ENCODE measurements at regions not wholly inside any gene's neighbourhood (a gene's known extent, or its start where the extent isn't known, plus 50 kb on each side); places are given as distances from the start of the nearest gene placed in this dataset.
A peak's percentile ranks its signal among the peaks of the same experiment; 100 is the strongest.
"Not testable (repeated sequence)": the region's sequence is repeated elsewhere in the genome, so short reads cannot be mapped to it uniquely, and the experiment has no call there.

DNA sequence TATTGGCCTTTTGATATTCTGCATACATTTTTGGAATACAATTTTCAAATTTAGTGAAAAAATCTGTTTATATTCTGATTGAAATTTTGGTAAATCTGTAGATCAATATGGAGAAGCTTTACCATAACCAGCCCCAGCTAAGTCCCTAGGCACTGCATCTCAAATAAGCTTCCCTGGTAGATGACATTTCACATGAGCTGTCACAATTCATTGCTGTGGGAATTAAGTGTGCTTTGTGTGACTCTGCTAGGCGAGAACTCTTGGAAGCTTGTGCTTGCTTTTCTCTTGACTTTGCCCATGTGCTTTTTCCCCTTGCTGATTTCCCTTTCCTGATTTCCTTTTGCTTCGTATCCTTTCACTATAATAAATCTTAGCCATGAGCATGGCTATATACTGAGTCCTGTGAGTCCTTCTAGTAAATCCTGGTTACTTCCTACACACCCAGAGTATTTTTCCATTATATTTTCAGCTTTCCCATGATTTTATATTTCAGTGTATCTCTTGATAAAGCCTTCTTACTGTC is 166.5 kb upstream of the MMS22L start:
- no peak for DNase-seq (ENCODE audit: extremely low read depth, low read depth, low spot score)

DNA sequence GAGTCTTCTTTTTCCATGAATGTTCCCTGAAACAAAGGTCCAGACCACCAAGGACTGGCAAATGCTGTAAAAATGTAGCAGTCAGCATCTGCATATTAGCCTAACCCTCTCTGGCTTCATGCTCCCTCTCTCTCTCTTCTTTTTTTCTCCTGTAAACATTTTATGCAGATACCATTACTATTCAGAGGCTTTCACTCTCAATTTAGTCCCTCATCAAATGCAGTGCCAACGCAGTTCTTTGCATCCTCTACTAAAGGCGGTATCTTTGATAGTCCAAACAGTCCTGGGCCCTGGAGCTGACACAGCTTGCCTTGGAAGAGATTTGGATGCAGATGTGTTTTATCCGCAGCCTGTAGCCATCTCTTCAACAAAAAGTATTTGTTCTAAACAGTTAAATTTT is 167.1 kb upstream of the MMS22L start:
- DNase-seq (ENCODE audit: extremely low read depth, low read depth, low spot score), result no peak

DNA sequence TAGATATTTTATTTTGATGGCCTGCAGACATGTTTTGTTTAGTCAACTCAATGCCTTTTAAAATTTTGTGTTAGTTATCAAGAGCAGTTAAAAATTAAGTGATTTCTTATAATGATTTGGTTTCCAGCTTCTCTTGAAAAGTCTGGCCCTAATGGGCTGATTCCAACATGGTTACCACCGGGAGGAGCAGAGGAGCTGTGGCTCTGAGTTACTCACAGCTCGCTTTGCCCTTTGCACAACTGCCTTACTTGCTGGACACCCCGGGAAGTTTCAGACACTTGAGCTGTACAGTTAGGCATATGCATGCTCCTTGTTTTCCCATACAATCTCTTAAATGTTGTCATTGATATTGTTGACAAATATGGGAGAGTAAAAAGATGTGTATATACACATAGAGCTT is 173.1 kb upstream of the MMS22L start:
- no peak for DNase-seq (ENCODE audit: extremely low read depth, low read depth, low spot score)

DNA sequence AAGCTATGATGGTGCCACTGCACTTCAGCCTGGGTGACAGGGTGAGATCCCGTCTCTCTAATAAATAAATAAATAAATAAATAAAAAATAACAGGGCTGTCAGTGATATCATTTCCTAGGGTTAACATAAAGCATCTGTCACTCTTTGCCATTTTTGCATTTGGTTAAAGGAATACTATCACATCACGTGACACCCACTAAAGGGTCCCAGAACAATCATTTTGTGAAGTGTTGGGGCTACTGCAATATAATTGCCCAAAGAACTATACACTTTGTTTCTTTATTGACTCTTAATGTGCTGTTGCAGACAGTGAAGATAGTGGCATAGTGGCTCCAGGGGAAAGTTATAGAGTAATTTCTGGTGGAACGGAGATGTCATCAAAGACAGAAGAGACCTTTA is 176.5 kb upstream of the MMS22L start:
- DNase-seq (ENCODE audit: extremely low read depth, low read depth, low spot score), result no peak

DNA sequence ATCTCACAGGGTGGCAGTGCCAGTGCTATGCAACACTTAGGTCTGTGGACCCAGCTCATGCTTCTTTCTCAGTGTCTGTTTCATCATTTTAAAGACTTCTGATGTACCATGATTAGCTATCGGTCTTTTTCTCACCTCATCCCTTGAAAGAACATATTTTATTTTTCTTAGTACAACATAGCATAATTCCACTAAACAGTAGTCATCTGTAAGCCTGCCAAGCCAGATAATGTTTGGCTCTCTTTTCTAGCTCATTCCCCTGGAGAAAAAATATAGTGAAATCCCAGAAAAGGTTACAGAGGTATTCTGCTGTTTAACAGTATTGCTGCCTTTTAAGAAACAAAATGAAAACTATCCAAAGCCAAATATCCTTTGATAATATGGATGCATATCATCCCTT is 177.0 kb upstream of the MMS22L start:
- DNase-seq (ENCODE audit: extremely low read depth, low read depth, low spot score), result no peak

DNA sequence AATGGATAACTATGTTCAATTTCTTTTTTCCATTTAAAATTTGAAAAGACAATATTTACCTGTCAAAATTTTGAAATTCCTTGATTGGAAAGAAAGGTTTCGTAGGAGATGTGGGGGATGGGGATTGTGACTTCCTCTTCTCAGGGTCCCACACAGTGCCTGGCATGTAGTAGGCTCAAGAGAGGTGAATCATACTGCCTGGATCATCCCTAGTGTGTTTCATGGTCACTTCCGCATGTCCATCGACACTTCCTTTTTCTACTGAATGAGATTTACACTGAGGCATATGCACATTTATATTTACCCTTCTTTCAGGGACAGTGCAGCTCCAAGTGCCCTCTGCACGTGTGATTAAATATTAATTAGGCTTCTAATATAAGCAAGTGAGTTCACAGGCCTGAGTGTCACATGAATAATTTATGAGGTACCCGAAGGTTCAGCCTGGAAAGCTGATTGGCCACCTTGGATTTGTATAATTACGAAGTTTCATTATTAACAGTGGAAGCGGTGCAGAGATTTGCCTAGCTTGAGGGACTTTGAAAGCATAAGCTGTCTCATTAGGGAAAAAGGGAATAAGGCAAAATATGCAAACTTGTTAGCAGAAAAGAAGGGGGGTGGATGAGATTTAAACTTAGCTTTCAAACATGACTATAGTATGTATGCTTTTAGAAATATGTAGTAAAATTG is 177.5 kb upstream of the MMS22L start:
- DNase-seq (ENCODE audit: extremely low read depth, low read depth, low spot score), result no peak

DNA sequence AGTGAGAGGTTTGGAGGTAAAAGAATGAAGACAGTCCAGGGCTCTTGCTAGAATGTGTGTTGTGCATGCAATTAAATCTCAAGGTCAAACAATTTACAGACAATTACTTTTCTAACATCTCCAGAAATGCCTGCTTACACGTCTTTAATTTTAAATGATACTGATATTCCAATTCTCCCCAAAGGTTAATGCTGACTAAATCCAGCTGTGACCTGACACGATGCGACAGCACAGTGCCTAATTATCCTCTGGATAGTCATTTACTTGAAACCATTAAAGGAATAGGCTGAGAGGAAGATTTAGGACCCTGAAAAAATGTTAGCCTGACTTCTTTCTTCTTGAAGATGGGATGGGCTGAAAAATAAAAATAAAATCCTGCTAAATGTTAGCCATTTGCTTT is 178.2 kb upstream of the MMS22L start:
- DNase-seq (ENCODE audit: extremely low read depth, low read depth, low spot score), result no peak

DNA sequence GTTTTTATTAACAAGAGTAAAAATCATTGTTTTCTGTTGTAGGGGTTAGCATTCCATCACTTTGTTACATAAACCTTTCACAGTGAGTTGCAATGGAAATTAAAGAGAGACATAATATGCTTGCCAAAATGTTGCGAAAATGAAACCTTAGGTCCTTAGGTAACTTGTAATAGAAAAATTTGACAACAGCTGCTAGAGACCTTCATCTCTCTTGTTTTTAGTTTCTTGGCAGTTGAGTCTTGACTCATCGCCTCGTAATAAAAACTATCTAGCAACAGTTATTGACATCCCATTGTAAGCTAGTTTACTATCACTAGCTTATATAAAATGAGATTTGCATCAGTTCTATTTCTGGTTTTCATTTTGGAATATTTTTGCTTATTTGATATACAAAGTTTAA is 179.0 kb upstream of the MMS22L start:
- DNase-seq (ENCODE audit: extremely low read depth, low read depth, low spot score), result no peak

DNA sequence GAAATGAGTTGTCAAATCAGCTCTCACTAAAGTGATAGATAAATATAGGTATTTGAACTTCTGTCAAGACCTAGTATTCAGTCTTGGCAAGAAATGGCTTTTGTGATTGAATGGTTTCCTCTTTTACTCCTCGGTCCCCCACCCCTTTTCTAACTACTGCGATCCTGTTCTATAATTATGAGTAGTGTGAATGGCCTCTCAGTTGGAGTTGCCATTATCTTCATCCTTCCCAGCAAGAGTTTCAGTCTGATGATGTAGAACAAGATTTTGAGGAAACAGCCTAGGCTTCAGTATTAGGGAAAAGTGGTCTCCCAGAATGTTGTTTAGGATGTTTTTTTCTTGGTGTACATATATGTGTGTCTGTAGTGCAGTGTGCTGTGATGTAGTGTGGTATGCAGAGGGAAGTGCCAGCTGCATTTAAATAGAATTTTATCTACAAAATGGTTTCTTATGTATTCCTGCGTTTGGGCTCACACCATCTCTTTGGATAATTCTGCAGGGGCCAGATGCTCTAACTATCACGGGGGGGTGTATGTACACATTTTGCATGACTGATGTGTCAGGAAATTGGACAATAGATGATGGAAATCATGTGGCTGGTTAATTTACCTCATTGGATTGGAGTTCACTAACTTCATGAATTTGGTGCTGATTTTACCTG is 180.1 kb upstream of the MMS22L start:
- DNase-seq (ENCODE audit: extremely low read depth, low read depth, low spot score), result no peak

DNA sequence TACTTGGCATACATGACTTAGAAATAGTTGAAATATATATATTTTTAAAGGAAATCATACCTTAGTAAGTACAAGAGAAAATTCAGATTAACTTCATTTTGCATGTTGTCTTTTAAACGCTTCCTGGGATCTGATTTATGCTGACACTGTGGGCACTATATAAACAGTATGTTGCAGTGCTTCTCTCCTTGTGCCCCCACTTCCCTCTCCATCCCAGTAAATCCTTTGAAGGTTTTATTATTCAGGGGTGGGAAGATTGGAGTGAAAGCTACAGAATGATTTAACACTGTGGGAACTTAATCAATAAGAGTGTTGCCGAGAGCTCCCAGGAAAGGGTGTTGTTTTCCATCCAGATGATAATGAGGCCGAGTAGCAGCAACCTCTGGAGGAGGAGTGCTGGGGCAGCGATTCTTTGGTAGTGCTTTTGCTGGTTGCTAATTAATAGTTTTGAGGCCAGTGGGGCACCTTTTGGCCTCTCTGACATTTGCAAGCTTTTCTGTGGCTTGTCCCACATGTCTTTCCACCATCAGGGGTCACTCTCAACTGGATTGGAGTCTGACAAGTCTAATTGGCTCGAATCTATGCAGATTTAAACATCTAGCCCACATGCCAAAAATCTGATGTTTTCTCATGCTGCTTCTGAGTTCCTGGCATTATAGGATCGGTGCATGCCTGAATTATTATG is 183.0 kb upstream of the MMS22L start:
- DNase-seq (ENCODE audit: extremely low read depth, low read depth, low spot score), result no peak

DNA sequence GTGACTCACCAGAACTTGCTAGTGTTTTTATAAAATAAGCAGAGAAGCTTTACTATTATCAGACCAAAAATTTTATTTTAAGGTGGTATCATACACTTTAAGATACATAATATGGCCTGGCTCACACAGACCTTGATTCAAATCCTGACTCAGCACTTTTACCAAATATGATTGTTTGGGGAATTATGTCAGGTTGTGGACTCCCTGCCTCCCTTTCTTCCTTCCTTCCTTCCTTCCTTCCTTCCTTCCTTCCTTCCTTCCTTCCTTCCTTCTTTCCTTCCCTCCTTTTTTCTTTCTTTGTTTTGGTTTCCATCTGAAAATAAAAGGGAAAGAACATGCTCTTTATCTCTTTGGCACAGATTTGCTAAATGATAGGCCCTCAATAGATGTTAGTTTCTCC is 186.0 kb upstream of the MMS22L start:
- DNase-seq (ENCODE audit: extremely low read depth, low read depth, low spot score), result no peak

DNA sequence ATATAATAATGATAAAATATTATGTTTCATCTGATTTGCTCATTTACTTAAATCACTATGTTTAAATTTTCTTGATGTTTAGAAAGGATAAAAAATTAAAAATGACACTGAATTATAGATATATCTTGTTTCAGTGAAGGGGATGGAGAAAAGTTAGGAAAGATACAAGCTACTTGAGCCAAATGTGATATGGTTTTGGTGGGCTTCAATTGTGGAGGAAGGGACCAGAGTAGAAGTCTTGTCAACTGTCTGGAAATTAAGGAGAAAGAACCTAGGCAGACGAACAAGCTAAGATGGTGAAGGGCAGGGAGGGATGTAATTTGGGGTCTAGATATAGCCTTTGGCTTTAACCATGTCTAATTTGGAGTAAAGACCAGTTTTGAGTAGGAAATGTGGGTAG is 186.4 kb upstream of the MMS22L start:
- no peak for DNase-seq (ENCODE audit: extremely low read depth, low read depth, low spot score)

DNA sequence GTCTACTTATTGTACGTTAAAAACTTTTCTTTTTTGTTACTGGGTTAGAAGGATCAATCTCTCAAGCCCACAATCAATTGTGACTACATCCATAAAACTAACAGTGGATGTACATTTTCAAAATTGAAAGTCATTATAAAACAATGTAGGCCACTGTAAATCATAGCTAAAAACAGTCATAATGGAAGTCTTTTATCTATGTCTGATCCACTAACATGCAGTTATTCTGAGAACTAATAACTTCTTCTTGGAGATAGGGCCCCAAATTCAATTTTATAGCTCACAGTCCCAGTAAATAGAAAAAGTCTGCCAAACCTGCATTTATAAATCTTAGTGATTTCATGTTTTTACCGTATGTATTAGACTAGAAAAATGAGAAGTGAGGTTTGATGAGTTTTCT is 187.3 kb upstream of the MMS22L start:
- no peak for DNase-seq (ENCODE audit: extremely low read depth, low read depth, low spot score)

DNA sequence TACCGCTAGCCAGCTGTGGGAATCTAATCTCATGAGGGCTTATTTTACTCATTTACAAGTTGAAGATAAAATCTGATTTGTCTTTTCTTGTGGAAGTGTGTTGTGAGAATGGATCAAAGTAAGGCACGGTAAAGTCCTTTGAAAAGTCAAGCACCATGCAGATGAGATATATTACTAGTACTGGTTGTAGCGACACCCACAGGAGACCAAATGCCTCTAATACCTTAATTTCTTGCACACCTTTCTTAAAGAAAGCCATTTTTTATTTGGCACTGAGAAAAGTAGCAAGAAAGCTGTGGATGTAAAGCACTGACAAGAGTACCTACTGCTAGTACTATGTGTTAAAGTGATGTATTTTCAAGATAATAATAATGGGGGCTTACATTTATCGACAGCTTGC is 191.0 kb upstream of the MMS22L start:
- DNase-seq (ENCODE audit: extremely low read depth, low read depth, low spot score), result no peak

DNA sequence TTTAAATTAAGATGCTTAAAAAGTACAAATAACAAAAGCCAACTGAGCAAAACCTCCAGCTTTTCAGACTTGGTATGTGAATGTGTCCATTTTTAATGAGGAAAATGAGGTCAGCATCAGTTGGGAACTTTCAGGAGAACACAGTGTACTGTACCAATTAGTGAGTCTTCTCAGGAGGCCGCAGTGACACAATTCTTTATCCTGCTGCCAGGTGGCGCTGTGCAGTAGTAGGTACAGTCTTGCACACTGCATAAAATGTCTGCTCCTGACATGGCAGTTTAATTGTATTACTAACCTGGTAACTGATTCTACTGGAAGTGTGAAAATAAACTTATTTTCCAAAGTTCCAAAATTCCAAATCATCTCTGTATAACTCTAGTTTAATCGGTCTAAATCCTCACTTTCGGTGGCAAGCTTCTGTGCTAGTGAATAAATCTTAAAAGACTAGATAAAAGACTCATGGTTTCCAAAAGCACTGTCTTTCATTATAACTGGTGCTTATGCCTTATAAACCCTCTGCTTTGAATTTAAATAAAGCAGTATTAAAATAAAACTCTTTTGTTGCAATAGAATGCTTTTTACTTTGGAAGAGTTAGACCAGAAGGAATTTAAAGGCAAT is 214.8 kb upstream of the MMS22L start:
- peak; percentile 33 for DNase-seq (ENCODE audit: extremely low read depth, low read depth, low spot score)

DNA sequence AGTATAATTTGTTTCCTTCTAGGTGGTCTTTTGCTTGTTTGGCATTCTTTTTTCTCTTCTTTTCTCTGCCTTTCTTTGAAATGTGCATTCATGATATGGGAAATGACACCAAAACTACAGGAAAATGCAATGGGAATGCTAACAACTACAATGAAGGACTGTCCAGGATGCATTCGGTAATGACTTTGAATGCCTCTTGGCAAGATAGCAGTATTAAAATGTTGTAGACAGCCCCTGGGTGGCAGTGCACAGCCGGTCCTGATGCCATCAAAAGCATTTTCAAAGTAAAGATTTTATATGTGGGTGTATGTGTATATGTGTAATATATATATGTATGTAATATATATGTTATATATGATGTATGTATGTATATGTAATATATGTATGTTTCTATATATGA is 218.8 kb upstream of the MMS22L start:
- no peak for DNase-seq (ENCODE audit: extremely low read depth, low read depth, low spot score)

DNA sequence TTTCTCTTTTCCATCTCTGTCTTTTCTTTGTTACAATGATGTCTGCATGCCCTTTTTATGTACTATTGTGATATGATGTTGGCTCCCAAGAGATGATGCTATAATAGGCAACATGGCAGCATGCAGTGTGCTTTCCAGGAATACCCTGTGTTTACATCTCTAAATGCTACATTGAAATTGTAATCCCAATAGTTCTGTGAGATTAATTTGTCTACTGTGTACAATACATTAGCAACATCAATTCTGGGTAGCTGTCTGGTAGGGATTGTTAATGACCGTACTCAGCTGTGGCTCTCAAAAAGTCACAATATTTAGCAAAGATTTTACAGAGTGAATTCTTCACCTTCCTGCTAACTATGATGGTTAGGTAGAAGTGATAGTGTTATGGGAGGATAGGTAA is 225.6 kb upstream of the MMS22L start:
- DNase-seq (ENCODE audit: extremely low read depth, low read depth, low spot score), result no peak

DNA sequence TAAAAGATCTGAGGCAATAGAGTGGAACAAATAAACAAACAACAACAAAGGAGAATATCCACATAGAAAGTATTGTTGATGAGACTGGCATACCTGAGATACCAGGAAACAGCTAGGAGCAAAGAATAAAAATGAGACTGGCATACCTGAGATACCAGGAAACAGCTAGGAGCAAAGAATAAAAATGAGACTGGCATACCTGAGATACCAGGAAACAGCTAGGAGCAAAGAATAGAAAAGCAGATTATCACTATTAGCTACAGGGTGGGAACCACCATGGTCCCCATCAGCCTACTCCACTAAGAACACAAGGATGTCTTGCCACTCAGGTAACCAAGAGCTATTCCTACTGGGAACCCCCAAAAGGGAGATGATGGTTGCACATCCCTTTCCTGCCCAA is 230.2 kb upstream of the MMS22L start:
- not testable (repeated sequence) for DNase-seq (ENCODE audit: extremely low read depth, low read depth, low spot score)

DNA sequence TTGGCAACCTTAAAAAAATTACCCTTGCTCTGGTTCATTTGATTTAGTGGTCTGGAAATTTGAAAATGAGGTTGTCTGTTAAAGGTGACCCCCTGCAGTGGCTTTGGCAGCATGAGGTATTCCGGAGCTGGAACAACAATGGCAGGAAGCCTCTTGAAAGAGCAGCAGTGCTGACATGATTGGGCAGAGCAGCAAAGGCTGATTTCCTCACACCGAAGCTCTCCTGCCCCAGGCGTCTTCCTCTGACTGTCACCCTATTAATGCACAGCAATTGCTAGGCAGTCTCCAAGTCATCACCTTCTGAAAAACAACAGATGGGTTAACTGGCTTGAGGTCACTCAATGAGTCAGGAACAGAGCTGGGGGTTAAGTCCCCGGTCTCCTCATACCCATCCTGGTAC is 241.8 kb upstream of the MMS22L start:
- no peak for DNase-seq (ENCODE audit: extremely low read depth, low read depth, low spot score)

DNA sequence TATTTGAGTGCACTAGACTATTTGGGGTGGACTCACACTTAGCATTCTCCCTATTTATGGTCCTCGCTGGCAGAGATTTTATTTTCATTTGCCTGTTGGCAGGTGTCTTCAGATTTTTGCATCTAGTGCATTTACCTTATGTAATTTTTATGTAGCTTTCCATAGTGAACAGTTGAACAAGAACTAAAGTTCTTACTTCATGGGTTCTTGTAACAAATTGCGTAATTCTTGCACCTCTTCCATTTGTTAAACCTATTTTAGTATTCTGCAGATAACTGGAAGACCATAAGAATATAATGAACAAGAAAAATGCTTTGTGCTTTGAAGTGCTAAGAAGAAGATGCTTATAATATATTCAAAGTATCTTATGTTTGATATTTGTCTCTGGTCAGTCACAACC is 252.8 kb upstream of the MMS22L start:
- DNase-seq (ENCODE audit: extremely low read depth, low read depth, low spot score), result no peak

DNA sequence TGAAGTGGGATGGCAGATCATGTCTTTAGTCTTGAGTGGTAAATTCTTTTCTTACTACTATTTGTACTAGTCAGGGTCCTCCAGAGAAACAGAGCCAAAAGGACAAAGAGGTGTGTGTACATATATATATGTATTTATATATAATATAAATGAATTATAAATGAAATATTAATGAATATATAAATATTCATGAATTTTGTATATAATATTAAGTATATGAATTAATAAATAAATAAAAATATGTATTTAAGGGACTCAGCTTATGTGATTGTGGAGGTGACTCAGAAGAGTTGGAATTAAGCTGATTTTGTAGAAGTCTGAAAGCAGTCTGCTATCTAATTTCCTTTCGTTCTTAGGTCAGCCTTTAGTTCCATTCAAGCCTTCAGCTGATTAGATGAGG is 265.3 kb upstream of the MMS22L start:
- no peak for DNase-seq (ENCODE audit: extremely low read depth, low read depth, low spot score)

DNA sequence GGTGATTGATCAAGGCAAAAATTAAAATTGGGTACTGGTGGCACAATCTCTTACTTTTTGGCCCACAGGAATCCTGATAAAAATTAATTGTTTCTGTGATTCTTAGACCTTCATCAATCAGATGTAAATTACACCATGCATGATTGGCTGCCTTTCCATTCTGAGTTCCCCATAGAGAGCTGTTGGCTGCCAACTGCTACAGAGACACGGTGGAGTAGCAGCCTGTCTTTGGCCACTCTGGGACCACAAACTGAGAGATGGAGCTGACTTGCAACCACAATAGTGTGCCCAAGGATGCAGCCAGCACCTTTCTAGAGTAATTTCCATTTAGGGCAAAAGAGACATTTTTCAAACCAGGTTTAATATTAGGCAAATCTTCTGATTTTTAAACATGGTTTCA is 274.3 kb upstream of the MMS22L start:
- DNase-seq (ENCODE audit: extremely low read depth, low read depth, low spot score), result no peak
